GM23338 (cell line): ENCODE measurements at regions not wholly inside any gene's neighbourhood (a gene's known extent, or its start where the extent isn't known, plus 50 kb on each side); places are given as distances from the start of the nearest gene placed in this dataset.

Experiments used
- ATAC-seq: fragments of 200-7000 bp; cut with Tn5 transposase; 3 replicates; pipeline ENCODE4 v1.9.1; 2020
- DNase-seq: peaks from one replicate; pipeline ENCODE4 v3.0.0-alpha.2; 2015; ENCODE audit warnings: low spot score
- H2AFZ ChIP-seq: fragments of 200-600 bp; sonication (generic); 2 replicates; pipeline ENCODE4 v1.8.0; 2016; ENCODE audit warnings: antibody characterized with exemption, mild to moderate bottlenecking, moderate library complexity
- H3F3A ChIP-seq: fragments of 200-600 bp; sonication (generic); replicated peaks from 2 replicates; pipeline ENCODE4 v1.8.0; 2017; ENCODE audit warnings: antibody characterized with exemption, mixed run types, low read depth
- H3K27ac ChIP-seq: fragments of 200-600 bp; sonication (generic); 2 replicates; pipeline ENCODE4 v1.6.1; 2016; ENCODE audit warnings: low read depth
- H3K27me3 ChIP-seq: fragments of 200-600 bp; sonication (generic); 2 replicates; pipeline ENCODE4 v1.8.0; 2016; ENCODE audit warnings: mild to moderate bottlenecking, mixed run types, moderate library complexity; ENCODE audit not compliant: insufficient read depth
- H3K36me3 ChIP-seq: fragments of 200-600 bp; sonication (generic); 2 replicates; pipeline ENCODE4 v1.8.0; 2016; ENCODE audit warnings: mild to moderate bottlenecking; ENCODE audit not compliant: insufficient read depth
- H3K4me1 ChIP-seq: fragments of 200-600 bp; sonication (generic); 2 replicates; pipeline ENCODE4 v1.8.0; 2016; ENCODE audit warnings: mild to moderate bottlenecking, moderate library complexity; ENCODE audit not compliant: insufficient read depth
- H3K4me2 ChIP-seq: fragments of 200-600 bp; sonication (generic); 2 replicates; pipeline ENCODE4 v1.7.1; 2017; ENCODE audit warnings: mixed run types
- H3K4me3 ChIP-seq: fragments of 200-600 bp; sonication (generic); 2 replicates; pipeline ENCODE4 v1.6.1; 2016; ENCODE audit warnings: mixed run types
- H3K79me2 ChIP-seq: fragments of 200-600 bp; sonication (generic); replicated peaks from 2 replicates; pipeline ENCODE4 v1.8.0; 2017; ENCODE audit warnings: mild to moderate bottlenecking; ENCODE audit not compliant: insufficient read depth
- H3K9me2 ChIP-seq: fragments of 200-600 bp; sonication (generic); 2 replicates; pipeline ENCODE4 v1.8.0; 2017; ENCODE audit not compliant: insufficient read depth
- H4K20me1 ChIP-seq: fragments of 200-600 bp; sonication (generic); replicated peaks from 2 replicates; pipeline ENCODE4 v1.8.0; 2017; ENCODE audit warnings: mild to moderate bottlenecking; ENCODE audit not compliant: insufficient read depth
- H3K27ac Mint-ChIP-seq: 2 replicates; pipeline ENCODE4 v1.8.0; 2020; ENCODE audit warnings: inconsistent platforms, mild to moderate bottlenecking, moderate library complexity, mixed read lengths
- H3K27me3 Mint-ChIP-seq: 3 replicates; pipeline ENCODE4 v1.8.0; 2022; ENCODE audit warnings: low read depth, mild to moderate bottlenecking, moderate library complexity, mixed read lengths, inconsistent platforms; ENCODE audit not compliant: insufficient read depth, poor library complexity
- H3K36me3 Mint-ChIP-seq: 3 replicates; pipeline ENCODE4 v1.8.0; 2021; ENCODE audit warnings: low read depth, mild to moderate bottlenecking, inconsistent platforms, moderate library complexity, mixed read lengths
- H3K4me1 Mint-ChIP-seq: 3 replicates; pipeline ENCODE4 v1.8.0; 2020; ENCODE audit warnings: mild to moderate bottlenecking, inconsistent platforms, mixed read lengths
- H3K4me3 Mint-ChIP-seq: 3 replicates; pipeline ENCODE4 v1.8.0; 2021; ENCODE audit warnings: moderate library complexity, mild to moderate bottlenecking, inconsistent platforms, mixed read lengths
- H3K9me3 Mint-ChIP-seq: 3 replicates; pipeline ENCODE4 v1.8.0; 2020; ENCODE audit warnings: moderate library complexity, mild to moderate bottlenecking, inconsistent platforms, mixed read lengths
- CREB1 ChIP-seq: fragments of 250-450 bp; sonication (Bioruptor Pico); IDR thresholded peaks from 2 replicates; pipeline ENCODE4 v1.5.0; 2020; ENCODE audit warnings: low read depth, mild to moderate bottlenecking, moderate library complexity
- CTCF ChIP-seq, 2 experiments: fragments of 200-600 bp in 1 of 2; sonication (generic) in 1 of 2; conservative IDR thresholded peaks; 2 replicates each; pipeline versions ENCODE4 v1.5.1 to v1.6.1; 2016 to 2017; ENCODE audit warnings: antibody characterized with exemption in 2 of 2, low read depth in 2 of 2, mild to moderate bottlenecking in 2 of 2, moderate library complexity in 1 of 2
- EZH2 ChIP-seq: fragments of 200-600 bp; sonication (generic); IDR thresholded peaks from one replicate; pipeline ENCODE4 v1.8.0; 2017; ENCODE audit warnings: antibody characterized with exemption, mild to moderate bottlenecking, low read depth; ENCODE audit not compliant: unreplicated experiment
- EZH2phosphoT487 ChIP-seq: fragments of 200-600 bp; sonication (generic); IDR thresholded peaks from one replicate; pipeline ENCODE4 v1.8.1; 2018; ENCODE audit warnings: antibody characterized with exemption; ENCODE audit not compliant: unreplicated experiment
- JUNB ChIP-seq: IDR thresholded peaks from one replicate; pipeline ENCODE4 v1.6.1; 2016; ENCODE audit warnings: antibody characterized with exemption; ENCODE audit not compliant: unreplicated experiment
- NANOG ChIP-seq: IDR thresholded peaks from 2 replicates; pipeline ENCODE4 v1.6.1; 2016; ENCODE audit warnings: antibody characterized with exemption, borderline replicate concordance
- POLR2AphosphoS5 ChIP-seq: IDR thresholded peaks from 2 replicates; pipeline ENCODE4 v1.6.1; 2016; ENCODE audit warnings: antibody characterized with exemption, low read depth
- REST ChIP-seq: IDR thresholded peaks from one replicate; pipeline ENCODE4 v1.6.1; 2018; ENCODE audit warnings: antibody characterized with exemption; ENCODE audit not compliant: unreplicated experiment
- STAT1 ChIP-seq: IDR thresholded peaks from one replicate; pipeline ENCODE4 v1.6.1; 2016; ENCODE audit warnings: antibody characterized with exemption; ENCODE audit not compliant: unreplicated experiment
- ZNF114 ChIP-seq: fragments of 250-450 bp; sonication (Bioruptor Pico); IDR thresholded peaks from 2 replicates; pipeline ENCODE4 v1.5.0; 2020; ENCODE audit warnings: mild to moderate bottlenecking, moderate library complexity
- ZNF331 ChIP-seq: fragments of 250-450 bp; sonication (Bioruptor Pico); IDR thresholded peaks from 2 replicates; pipeline ENCODE4 v1.5.0; 2020; ENCODE audit warnings: low read depth, mild to moderate bottlenecking, moderate library complexity
- TF ChIP-seq, protein P1 (sequence below): fragments of 250-450 bp; sonication (Bioruptor Pico); IDR thresholded peaks from 2 replicates; pipeline ENCODE4 v1.5.0; 2020; ENCODE audit warnings: mild to moderate bottlenecking, moderate library complexity

DNA sequence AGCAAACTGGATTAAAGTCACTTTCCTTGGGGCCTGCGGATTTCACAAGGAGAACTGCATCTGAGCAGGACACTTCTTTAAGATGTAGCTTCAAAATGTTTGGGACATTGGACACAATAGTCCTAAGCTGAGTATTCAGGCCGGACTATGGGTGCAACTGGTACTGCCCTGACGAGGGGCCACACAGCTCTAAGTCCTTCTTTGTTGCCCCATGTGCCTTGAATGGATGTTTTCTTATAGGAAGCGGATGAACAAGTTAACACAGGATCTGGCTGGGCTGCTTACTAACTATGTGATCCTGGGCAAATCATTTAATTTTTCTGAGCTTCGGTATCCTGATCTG lies 147.8 kb upstream of the KLF14 start:
- H4K20me1 ChIP-seq = no peaks in the 10 kb centered on the region
- no peak overlapping the region for H3K4me3 Mint-ChIP-seq
- peaks cover 20% of the 10 kb centered on the region for H3K4me1 ChIP-seq
- no peak overlapping the region for H2AFZ ChIP-seq
- H3K9me3 Mint-ChIP-seq = no peaks in the 10 kb centered on the region
- H3K27me3 Mint-ChIP-seq = no peaks in the 10 kb centered on the region
- peaks cover 29% of the 10 kb centered on the region for H3K4me1 Mint-ChIP-seq
- H3K27me3 ChIP-seq = no peaks in the 10 kb centered on the region
- no peak overlapping the region for H3K4me2 ChIP-seq
- TF ChIP-seq EZH2 (no peak), CREB1 (CRISPR knock-in tag) (no peak)
- H3K4me3 ChIP-seq = no peak overlapping the region
- H3K36me3 ChIP-seq = no peaks in the 10 kb centered on the region
- H3K9me2 ChIP-seq = no peaks in the 10 kb centered on the region
- no peak for DNase-seq
- H3K27ac Mint-ChIP-seq = no peak overlapping the region
- no peak for ATAC-seq
- H3K79me2 ChIP-seq = no peaks in the 10 kb centered on the region
- H3K36me3 Mint-ChIP-seq = peaks cover 3% of the 10 kb centered on the region; the same call in 1 of the 3 replicates
- H3K27ac ChIP-seq = no peak overlapping the region
- H3F3A ChIP-seq = no peaks in the 10 kb centered on the region

DNA sequence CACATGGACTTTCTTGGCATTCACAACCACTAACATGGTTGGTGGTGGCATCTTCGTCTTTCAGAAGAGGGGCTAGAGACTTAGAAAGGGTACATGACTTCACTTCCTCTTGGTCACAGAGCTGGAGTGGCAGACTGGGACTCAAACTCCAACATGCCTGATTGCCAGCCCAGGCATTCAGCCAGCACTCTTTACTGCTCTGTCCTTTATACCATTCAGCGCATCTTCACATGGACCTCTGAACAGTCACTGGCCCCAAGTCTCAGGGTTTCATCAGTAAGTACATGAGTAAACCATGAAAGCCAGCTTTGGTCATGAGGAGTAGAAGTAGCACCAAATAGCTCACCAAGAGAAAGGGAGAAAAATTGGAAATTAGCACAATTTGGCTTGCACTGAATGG lies 148.4 kb upstream of the KLF14 start:
- Histone ChIP-seq H3K9me2 (no peaks in the 10 kb centered on the region), H4K20me1 (no peaks in the 10 kb centered on the region), H3K36me3 (no peaks in the 10 kb centered on the region), H3F3A (no peaks in the 10 kb centered on the region), H3K4me1 (peaks cover 17% of the 10 kb centered on the region), H3K4me3 (no peak overlapping the region), H3K4me2 (no peak overlapping the region), H3K27me3 (no peaks in the 10 kb centered on the region), H3K79me2 (no peaks in the 10 kb centered on the region; the same call in 1 of the 2 replicates), H2AFZ (no peak overlapping the region), H3K27ac (no peak overlapping the region)
- no peak overlapping the region for H3K4me3 Mint-ChIP-seq
- H3K27ac Mint-ChIP-seq = no peak overlapping the region
- no peaks in the 10 kb centered on the region for H3K27me3 Mint-ChIP-seq
- H3K4me1 Mint-ChIP-seq = peaks cover 28% of the 10 kb centered on the region
- no peak for ATAC-seq
- H3K36me3 Mint-ChIP-seq = peaks cover 3% of the 10 kb centered on the region; the same call in 1 of the 3 replicates
- no peaks in the 10 kb centered on the region for H3K9me3 Mint-ChIP-seq
- DNase-seq = no peak
- TF ChIP-seq JUNB (no peak), REST (no peak), POLR2AphosphoS5 (no peak), NANOG (no peak), CREB1 (CRISPR knock-in tag) (no peak), ZNF114 (CRISPR knock-in tag) (no peak), EZH2 (no peak), EZH2phosphoT487 (no peak), ZNF331 (CRISPR knock-in tag) (no peak), CTCF (conservative IDR thresholded peaks at IDR 0.05; ENCODE audit: low read depth in 2 of 2) (no peak), STAT1 (no peak)
- TF ChIP-seq, protein P1, sequence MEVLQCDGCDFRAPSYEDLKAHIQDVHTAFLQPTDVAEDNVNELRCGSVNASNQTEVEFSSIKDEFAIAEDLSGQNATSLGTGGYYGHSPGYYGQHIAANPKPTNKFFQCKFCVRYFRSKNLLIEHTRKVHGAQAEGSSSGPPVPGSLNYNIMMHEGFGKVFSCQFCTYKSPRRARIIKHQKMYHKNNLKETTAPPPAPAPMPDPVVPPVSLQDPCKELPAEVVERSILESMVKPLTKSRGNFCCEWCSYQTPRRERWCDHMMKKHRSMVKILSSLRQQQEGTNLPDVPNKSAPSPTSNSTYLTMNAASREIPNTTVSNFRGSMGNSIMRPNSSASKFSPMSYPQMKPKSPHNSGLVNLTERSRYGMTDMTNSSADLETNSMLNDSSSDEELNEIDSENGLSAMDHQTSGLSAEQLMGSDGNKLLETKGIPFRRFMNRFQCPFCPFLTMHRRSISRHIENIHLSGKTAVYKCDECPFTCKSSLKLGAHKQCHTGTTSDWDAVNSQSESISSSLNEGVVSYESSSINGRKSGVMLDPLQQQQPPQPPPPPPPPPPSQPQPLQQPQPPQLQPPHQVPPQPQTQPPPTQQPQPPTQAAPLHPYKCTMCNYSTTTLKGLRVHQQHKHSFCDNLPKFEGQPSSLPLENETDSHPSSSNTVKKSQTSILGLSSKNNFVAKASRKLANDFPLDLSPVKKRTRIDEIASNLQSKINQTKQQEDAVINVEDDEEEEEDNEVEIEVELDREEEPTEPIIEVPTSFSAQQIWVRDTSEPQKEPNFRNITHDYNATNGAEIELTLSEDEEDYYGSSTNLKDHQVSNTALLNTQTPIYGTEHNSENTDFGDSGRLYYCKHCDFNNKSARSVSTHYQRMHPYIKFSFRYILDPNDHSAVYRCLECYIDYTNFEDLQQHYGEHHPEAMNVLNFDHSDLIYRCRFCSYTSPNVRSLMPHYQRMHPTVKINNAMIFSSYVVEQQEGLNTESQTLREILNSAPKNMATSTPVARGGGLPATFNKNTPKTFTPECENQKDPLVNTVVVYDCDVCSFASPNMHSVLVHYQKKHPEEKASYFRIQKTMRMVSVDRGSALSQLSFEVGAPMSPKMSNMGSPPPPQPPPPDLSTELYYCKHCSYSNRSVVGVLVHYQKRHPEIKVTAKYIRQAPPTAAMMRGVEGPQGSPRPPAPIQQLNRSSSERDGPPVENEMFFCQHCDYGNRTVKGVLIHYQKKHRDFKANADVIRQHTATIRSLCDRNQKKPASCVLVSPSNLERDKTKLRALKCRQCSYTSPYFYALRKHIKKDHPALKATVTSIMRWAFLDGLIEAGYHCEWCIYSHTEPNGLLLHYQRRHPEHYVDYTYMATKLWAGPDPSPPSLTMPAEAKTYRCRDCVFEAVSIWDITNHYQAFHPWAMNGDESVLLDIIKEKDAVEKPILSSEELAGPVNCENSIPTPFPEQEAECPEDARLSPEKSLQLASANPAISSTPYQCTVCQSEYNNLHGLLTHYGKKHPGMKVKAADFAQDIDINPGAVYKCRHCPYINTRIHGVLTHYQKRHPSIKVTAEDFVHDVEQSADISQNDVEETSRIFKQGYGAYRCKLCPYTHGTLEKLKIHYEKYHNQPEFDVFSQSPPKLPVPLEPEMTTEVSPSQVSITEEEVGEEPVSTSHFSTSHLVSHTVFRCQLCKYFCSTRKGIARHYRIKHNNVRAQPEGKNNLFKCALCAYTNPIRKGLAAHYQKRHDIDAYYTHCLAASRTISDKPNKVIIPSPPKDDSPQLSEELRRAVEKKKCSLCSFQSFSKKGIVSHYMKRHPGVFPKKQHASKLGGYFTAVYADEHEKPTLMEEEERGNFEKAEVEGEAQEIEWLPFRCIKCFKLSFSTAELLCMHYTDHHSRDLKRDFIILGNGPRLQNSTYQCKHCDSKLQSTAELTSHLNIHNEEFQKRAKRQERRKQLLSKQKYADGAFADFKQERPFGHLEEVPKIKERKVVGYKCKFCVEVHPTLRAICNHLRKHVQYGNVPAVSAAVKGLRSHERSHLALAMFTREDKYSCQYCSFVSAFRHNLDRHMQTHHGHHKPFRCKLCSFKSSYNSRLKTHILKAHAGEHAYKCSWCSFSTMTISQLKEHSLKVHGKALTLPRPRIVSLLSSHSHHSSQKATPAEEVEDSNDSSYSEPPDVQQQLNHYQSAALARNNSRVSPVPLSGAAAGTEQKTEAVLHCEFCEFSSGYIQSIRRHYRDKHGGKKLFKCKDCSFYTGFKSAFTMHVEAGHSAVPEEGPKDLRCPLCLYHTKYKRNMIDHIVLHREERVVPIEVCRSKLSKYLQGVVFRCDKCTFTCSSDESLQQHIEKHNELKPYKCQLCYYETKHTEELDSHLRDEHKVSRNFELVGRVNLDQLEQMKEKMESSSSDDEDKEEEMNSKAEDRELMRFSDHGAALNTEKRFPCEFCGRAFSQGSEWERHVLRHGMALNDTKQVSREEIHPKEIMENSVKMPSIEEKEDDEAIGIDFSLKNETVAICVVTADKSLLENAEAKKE (CRISPR knock-in tag) = no peak
